Fibroblast of villous mesenchyme (primary cell): ENCODE measurements at regions not wholly inside any gene's neighbourhood (a gene's known extent, or its start where the extent isn't known, plus 50 kb on each side); places are given as distances from the start of the nearest gene placed in this dataset.
"Not testable (repeated sequence)": the region's sequence is repeated elsewhere in the genome, so short reads cannot be mapped to it uniquely, and the experiment has no call there.

Experiments
- DNase-seq: peaks from one replicate; pipeline ENCODE4 v3.0.0-alpha.2; 2010; ENCODE audit warnings: low read depth
- H3K4me3 ChIP-seq: 2 replicates; pipeline ENCODE4 v1.5.1; 2011; ENCODE audit warnings: low read depth, mild to moderate bottlenecking, low read length
- TF ChIP-seq, protein P1 (sequence below): IDR thresholded peaks from 2 replicates; pipeline ENCODE4 v1.5.1; 2012; ENCODE audit warnings: low read depth, mild to moderate bottlenecking, low read length; ENCODE audit not compliant: insufficient read depth

DNA sequence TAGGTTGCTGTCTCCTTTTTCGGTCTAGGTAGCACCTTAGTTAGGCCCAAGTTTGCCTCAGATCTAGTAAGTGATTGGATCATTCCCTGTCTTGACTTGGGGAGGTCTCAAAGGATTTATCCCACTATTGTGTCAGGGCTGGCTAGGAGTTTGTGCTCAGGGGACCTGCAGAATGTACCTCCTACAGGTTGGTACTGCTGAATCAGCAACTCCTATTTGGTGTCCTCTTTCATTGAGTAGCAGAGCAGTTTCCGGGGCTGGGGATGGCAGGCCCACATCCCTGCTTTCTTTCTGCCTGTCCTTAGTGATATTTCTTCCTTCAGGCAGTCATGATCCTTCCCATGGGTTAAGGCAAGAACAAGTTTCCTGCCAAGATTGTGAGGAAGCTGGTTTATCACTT is 192.9 kb upstream of the CCNH start:
- TF ChIP-seq, protein P1, sequence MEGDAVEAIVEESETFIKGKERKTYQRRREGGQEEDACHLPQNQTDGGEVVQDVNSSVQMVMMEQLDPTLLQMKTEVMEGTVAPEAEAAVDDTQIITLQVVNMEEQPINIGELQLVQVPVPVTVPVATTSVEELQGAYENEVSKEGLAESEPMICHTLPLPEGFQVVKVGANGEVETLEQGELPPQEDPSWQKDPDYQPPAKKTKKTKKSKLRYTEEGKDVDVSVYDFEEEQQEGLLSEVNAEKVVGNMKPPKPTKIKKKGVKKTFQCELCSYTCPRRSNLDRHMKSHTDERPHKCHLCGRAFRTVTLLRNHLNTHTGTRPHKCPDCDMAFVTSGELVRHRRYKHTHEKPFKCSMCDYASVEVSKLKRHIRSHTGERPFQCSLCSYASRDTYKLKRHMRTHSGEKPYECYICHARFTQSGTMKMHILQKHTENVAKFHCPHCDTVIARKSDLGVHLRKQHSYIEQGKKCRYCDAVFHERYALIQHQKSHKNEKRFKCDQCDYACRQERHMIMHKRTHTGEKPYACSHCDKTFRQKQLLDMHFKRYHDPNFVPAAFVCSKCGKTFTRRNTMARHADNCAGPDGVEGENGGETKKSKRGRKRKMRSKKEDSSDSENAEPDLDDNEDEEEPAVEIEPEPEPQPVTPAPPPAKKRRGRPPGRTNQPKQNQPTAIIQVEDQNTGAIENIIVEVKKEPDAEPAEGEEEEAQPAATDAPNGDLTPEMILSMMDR, result no peak

DNA sequence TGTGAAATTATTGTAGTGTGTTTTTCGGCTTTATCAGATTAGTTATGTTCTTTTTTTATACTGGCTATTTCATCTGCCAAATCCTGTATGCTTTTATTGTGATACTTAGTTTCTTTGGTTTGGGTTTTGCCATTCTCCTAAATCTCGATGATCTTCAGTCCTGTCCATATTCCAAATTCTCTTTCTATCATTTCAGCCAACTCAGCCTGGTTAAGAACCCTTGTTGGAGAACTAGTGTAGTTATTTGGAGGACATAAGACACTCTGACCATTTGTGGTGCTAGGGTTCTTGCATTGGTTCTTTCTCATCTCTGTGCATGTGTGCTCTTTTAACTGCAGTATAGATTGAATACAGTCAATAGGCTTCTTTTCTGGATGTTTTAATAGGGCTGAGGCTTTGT is 187.0 kb upstream of the CCNH start:
- DNase-seq, result no peak
- TF ChIP-seq, protein P1, result no peak
- no peak overlapping the region for H3K4me3 ChIP-seq

More for the DNA sequence above, 192.9 kb upstream of the CCNH start:
- H3K4me3 ChIP-seq, result no peak overlapping the region
- DNase-seq, result no peak

DNA sequence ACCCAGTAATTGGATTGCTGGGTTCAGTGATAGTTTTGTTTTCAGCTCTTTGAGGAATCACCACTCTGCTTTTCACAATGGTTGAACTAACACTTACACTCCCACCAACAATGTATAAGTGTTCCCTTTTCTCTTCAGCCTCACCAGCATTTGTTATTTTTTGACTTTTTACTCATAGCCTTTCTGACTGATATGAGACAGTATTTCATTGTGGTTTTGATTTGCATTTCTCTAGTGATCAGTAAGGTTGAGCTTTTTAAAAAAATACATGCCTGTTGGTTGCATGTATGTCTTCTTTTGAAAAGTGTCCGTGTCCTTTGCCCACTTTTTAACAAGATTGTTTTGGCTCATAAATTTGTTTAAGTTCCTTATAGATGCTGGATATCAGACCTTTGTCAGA is 185.7 kb upstream of the CCNH start:
- TF ChIP-seq, protein P1, result no peak
- H3K4me3 ChIP-seq, result no peak overlapping the region
- no peak for DNase-seq

DNA sequence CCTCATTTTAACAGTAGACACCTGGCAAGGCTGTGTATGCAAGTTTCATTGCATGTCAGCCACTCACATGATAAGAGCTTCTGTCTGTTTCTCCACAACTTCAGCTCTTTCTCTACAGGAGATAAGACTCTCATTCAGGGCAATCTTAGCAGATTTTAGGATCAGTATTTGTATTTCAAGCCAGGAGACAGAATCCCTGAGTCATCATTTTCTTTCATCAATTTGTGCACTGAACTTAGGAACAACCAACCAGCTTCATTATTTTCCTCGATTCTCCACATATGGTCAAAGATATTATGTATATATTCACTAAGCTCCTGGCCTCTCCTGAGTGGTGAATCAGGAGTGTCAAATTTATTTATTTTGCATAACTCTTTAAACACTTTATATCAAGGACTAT is 181.8 kb upstream of the CCNH start:
- no peak overlapping the region for H3K4me3 ChIP-seq
- DNase-seq, result no peak
- TF ChIP-seq, protein P1, result no peak

DNA sequence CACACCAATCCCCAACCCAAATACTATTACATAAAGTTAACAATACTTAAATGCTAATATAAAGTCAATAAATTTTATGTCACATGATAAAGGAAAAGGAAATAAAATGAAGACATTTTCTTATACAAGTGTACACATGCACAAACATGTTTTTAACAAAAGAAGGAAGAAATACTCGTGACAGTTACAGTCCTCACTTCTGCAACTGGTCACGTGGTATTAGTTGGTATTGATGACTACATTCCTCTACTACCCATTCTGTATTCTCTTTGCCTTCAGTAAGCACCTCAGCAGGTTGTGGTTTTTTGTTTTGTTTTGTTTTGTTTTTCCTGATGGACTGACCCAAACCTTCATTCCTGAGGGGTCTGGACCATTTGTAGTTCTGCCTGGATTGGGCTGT is 176.9 kb upstream of the CCNH start:
- DNase-seq, result no peak
- no peak overlapping the region for H3K4me3 ChIP-seq
- TF ChIP-seq, protein P1, result no peak

DNA sequence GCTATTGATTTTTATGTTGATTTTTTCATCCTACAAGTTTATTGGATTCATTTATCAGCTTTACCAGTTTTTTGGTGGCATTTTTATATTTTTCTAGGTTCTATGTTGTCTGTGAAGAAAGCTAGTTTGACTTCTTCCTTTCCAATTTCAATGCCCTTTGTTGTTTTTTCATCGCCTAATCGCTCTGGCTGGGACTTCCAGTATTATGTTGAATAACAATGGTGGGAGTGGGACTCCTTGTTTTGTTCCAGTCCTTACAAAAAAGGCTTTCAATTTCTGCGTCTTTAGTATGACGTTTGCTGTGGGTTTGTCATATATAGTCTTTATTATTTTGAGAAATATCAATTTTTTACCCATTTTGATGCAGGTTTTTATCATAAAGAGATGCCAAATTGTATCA is 175.6 kb upstream of the CCNH start:
- no peak overlapping the region for H3K4me3 ChIP-seq
- no peak for DNase-seq
- TF ChIP-seq, protein P1, result no peak

DNA sequence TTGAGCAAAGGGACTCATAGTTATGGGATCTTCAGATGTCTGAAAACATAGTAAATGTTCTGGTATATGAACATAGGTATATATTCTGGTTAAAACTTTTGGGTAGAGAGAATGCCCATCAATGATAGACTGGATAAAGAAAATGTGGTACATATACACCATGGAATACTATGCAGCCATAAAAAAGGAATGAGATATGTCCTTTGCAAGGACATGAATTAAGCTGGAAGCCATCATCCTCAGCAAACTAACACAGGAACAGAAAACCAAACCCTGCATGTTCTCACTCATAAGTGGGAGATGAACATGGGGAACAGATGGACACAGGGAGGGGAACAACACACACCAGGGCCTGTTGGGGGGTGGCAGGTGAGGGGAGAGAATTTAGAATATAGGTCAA is 171.0 kb upstream of the CCNH start:
- not testable (repeated sequence) for H3K4me3 ChIP-seq, DNase-seq
